Loucy (cell line): ENCODE measurements at regions not wholly inside any gene's neighbourhood (a gene's known extent, or its start where the extent isn't known, plus 50 kb on each side); places are given as distances from the start of the nearest gene placed in this dataset.

Experiments used
- H2AFZ ChIP-seq: fragments of 200-600 bp; sonication (generic); 2 replicates; pipeline ENCODE4 v1.6.0; 2016; ENCODE audit warnings: antibody characterized with exemption, mild to moderate bottlenecking, low read length, moderate library complexity
- H3F3A ChIP-seq: fragments of 200-600 bp; 2 replicates; pipeline ENCODE4 v1.6.0; 2016; ENCODE audit warnings: antibody characterized with exemption, low read depth, mild to moderate bottlenecking
- H3K27me3 ChIP-seq: fragments of 200-600 bp; sonication (generic); 2 replicates; pipeline ENCODE4 v1.6.1; 2014; ENCODE audit warnings: low read length, mild to moderate bottlenecking; ENCODE audit not compliant: insufficient read depth, poor library complexity, severe bottlenecking
- H3K36me3 ChIP-seq: fragments of 200-600 bp; sonication (generic); 2 replicates; pipeline ENCODE4 v1.6.1; 2016; ENCODE audit warnings: low read length; ENCODE audit not compliant: insufficient read depth
- H3K4me1 ChIP-seq: fragments of 200-600 bp; sonication (generic); 2 replicates; pipeline ENCODE4 v1.5.1; 2014; ENCODE audit warnings: low read length, mild to moderate bottlenecking; ENCODE audit not compliant: insufficient read depth, poor library complexity, severe bottlenecking
- H3K4me2 ChIP-seq: fragments of 200-600 bp; sonication (generic); 2 replicates; pipeline ENCODE4 v1.6.0; 2014; ENCODE audit warnings: antibody characterized with exemption, low read length, low read depth, mild to moderate bottlenecking; ENCODE audit not compliant: poor library complexity, severe bottlenecking
- H3K4me3 ChIP-seq: fragments of 200-600 bp; sonication (generic); 2 replicates; pipeline ENCODE4 v1.5.1; 2014; ENCODE audit warnings: low read length, mild to moderate bottlenecking, mixed read lengths; ENCODE audit not compliant: poor library complexity, severe bottlenecking
- H3K79me2 ChIP-seq: fragments of 200-600 bp; sonication (generic); 2 replicates; pipeline ENCODE4 v1.6.1; 2014; ENCODE audit warnings: low read length; ENCODE audit not compliant: insufficient read depth
- H3K9ac ChIP-seq: fragments of 200-600 bp; sonication (generic); 2 replicates; pipeline ENCODE4 v1.6.0; 2014; ENCODE audit warnings: mild to moderate bottlenecking, low read depth, low read length, moderate library complexity; ENCODE audit not compliant: poor library complexity, severe bottlenecking
- H3K9me2 ChIP-seq: fragments of 200-600 bp; sonication (generic); replicated peaks from 2 replicates; pipeline ENCODE4 v1.6.1; 2016; ENCODE audit warnings: low read depth, low read length, mixed read lengths
- H3K9me3 ChIP-seq: fragments of 200-600 bp; sonication (generic); 2 replicates; pipeline ENCODE4 v1.6.1; 2014; ENCODE audit warnings: mild to moderate bottlenecking, antibody characterized with exemption, low read length, low read depth; ENCODE audit not compliant: insufficient read depth
- H4K20me1 ChIP-seq: fragments of 200-600 bp; sonication (generic); 2 replicates; pipeline ENCODE4 v1.6.0; 2014; ENCODE audit warnings: antibody characterized with exemption, low read length, mild to moderate bottlenecking; ENCODE audit not compliant: insufficient read depth, poor library complexity, severe bottlenecking
- EZH2phosphoT487 ChIP-seq: fragments of 200-600 bp; IDR thresholded peaks from 2 replicates; pipeline ENCODE4 v1.6.1; 2018; ENCODE audit warnings: antibody characterized with exemption, mild to moderate bottlenecking, moderate library complexity, borderline replicate concordance
- TF ChIP-seq, protein P1 (sequence below): fragments of 200-600 bp; sonication (generic); conservative IDR thresholded peaks from 2 replicates; pipeline ENCODE4 v1.5.1; 2014; ENCODE audit warnings: mild to moderate bottlenecking, antibody characterized with exemption, low read length

- Histone ChIP-seq H3K36me3 (no peaks in the 10 kb centered on the region), H3K79me2 (no peaks in the 10 kb centered on the region), H3F3A (no peaks in the 10 kb centered on the region), H3K4me1 (peaks cover 7% of the 10 kb centered on the region), H3K27me3 (no peaks in the 10 kb centered on the region), H2AFZ (0 out of 2 replicates have a peak overlapping the region, but pooled peaks have one; percentile 40), H3K9ac (no peak overlapping the region), H3K4me2 (no peak overlapping the region), H3K4me3 (no peak overlapping the region), H3K9me2 (no peaks in the 10 kb centered on the region), H4K20me1 (no peaks in the 10 kb centered on the region), H3K9me3 (no peaks in the 10 kb centered on the region)
- TF ChIP-seq, protein P1, sequence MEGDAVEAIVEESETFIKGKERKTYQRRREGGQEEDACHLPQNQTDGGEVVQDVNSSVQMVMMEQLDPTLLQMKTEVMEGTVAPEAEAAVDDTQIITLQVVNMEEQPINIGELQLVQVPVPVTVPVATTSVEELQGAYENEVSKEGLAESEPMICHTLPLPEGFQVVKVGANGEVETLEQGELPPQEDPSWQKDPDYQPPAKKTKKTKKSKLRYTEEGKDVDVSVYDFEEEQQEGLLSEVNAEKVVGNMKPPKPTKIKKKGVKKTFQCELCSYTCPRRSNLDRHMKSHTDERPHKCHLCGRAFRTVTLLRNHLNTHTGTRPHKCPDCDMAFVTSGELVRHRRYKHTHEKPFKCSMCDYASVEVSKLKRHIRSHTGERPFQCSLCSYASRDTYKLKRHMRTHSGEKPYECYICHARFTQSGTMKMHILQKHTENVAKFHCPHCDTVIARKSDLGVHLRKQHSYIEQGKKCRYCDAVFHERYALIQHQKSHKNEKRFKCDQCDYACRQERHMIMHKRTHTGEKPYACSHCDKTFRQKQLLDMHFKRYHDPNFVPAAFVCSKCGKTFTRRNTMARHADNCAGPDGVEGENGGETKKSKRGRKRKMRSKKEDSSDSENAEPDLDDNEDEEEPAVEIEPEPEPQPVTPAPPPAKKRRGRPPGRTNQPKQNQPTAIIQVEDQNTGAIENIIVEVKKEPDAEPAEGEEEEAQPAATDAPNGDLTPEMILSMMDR: no peak
- TF ChIP-seq EZH2phosphoT487: no peak
Observed at GRCh38 chr12:70121562-70121961, 121.7 kb upstream of the CNOT2 start.

DNA sequence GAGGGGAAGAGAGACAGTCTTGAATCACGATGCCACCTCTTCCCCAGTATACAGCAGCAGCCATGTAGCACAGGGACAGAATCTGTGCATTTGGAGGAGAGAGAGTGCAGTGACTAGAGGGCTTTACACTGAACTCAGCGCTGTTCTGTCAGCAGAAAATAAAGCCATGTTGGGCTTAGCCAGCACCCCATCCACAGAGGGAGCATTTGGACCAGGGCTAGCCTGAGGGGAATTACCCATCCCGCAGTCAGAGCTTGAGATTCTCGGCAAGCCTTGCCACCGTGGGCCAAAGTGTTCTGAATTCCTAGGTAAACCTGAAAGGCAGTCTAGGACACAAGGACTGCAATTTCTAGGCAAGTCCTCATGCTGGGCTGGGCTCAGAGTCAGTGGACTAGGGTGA, 120.4 kb upstream of the CNOT2 start:
- Histone ChIP-seq H2AFZ (no peak overlapping the region), H3K4me2 (no peak overlapping the region), H3K4me1 (peaks cover 7% of the 10 kb centered on the region), H3K27me3 (no peaks in the 10 kb centered on the region), H3K9ac (no peak overlapping the region), H3K79me2 (no peaks in the 10 kb centered on the region), H3K36me3 (no peaks in the 10 kb centered on the region), H3K9me3 (no peaks in the 10 kb centered on the region), H4K20me1 (no peaks in the 10 kb centered on the region), H3F3A (no peaks in the 10 kb centered on the region), H3K4me3 (no peak overlapping the region), H3K9me2 (no peaks in the 10 kb centered on the region)
- no peak for TF ChIP-seq EZH2phosphoT487

DNA sequence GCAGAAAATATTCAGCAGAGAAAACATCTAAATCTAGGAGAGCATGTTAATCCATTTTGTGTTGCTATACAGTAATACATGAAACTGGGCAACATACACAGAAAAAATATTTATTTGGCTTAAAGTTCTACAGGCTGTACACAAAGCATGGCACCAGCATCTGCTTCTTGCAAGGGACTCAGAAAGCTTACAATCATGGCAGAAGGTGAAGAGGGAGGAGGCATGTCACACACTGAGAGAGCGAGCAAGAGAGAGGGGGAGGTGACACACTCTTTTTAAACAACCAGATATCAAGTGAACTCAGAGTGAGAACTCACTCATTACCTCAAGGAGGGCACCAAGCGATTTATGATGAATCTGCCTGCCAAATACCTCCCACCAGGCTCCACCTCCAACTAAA, 94.2 kb upstream of the CNOT2 start:
- Histone ChIP-seq H3K9me2 (no peaks in the 10 kb centered on the region), H3F3A (no peaks in the 10 kb centered on the region), H3K4me1 (no peaks in the 10 kb centered on the region), H3K4me3 (no peak overlapping the region), H3K27me3 (no peaks in the 10 kb centered on the region), H3K9me3 (peaks cover 6% of the 10 kb centered on the region; the same call in 1 of the 2 replicates), H3K9ac (no peak overlapping the region), H4K20me1 (no peaks in the 10 kb centered on the region), H3K4me2 (no peak overlapping the region), H2AFZ (no peak overlapping the region), H3K36me3 (no peaks in the 10 kb centered on the region), H3K79me2 (no peaks in the 10 kb centered on the region)
- TF ChIP-seq EZH2phosphoT487: no peak
- TF ChIP-seq, protein P1: no peak

GRCh38 chr12:70149665-70150064, 93.6 kb upstream of the CNOT2 start:
- Histone ChIP-seq H3K9ac (no peak overlapping the region), H3K79me2 (no peaks in the 10 kb centered on the region), H4K20me1 (no peaks in the 10 kb centered on the region), H3K27me3 (no peaks in the 10 kb centered on the region), H2AFZ (no peak overlapping the region), H3K4me3 (no peak overlapping the region), H3F3A (no peaks in the 10 kb centered on the region), H3K36me3 (no peaks in the 10 kb centered on the region), H3K4me1 (no peaks in the 10 kb centered on the region), H3K9me2 (no peaks in the 10 kb centered on the region), H3K9me3 (peaks cover 12% of the 10 kb centered on the region; the same call in 1 of the 2 replicates), H3K4me2 (no peak overlapping the region)
- TF ChIP-seq, protein P1: no peak
- TF ChIP-seq EZH2phosphoT487: no peak
